ENCODE measurements at regions not wholly inside any gene's neighbourhood (a gene's known extent, or its start where the extent isn't known, plus 50 kb on each side); places are given as distances from the start of the nearest gene placed in this dataset.

- no peaks in the 10 kb centered on the region for H3K9me3 ChIP-seq (replicated peaks in 1 of 2; ENCODE audit: control insufficient read depth in 1 of 2, insufficient read depth in 1 of 2, low read length in 2 of 2)
- no peaks in the 10 kb centered on the region for H3K4me1 ChIP-seq (ENCODE audit: control insufficient read depth in 1 of 2, insufficient read depth in 2 of 2, low read length in 2 of 2)
- Mint-ChIP-seq H3K36me3 (no peaks in the 10 kb centered on the region), H3K4me3 (no peak overlapping the region), H3K27me3 (ENCODE audit: low read depth in 3 of 3) (no peaks in the 10 kb centered on the region), H3K4me1 (no peaks in the 10 kb centered on the region), H3K9me3 (peaks cover 0 to 5% (median 0%) of the 10 kb centered on the region in 7 donors), H3K27ac (no peak overlapping the region)
- 94% methylated on average over 3 of the region's 10 CpGs for WGBS (ENCODE audit: insufficient coverage)
- TF ChIP-seq CTCF (IDR thresholded peaks at IDR 0.05) = no peak
- no peaks in the 10 kb centered on the region for H4K20me1 ChIP-seq (ENCODE audit: insufficient read depth, low read length)
- H3K79me2 ChIP-seq (ENCODE audit: insufficient read depth, low read length) = no peaks in the 10 kb centered on the region
- DNase-seq = no peak
- H3K4me3 ChIP-seq (replicated peaks in 1 of 3; ENCODE audit: low read depth in 2 of 3, low read length in 3 of 3) = no peak overlapping the region
- no peaks in the 10 kb centered on the region for H3K27me3 ChIP-seq (ENCODE audit: control insufficient read depth in 2 of 2, insufficient read depth in 2 of 2, low read length in 2 of 2)
- H3K27ac ChIP-seq (ENCODE audit: low read depth in 1 of 2, low read length in 2 of 2) = no peak overlapping the region
- no peak overlapping the region for H3K4me2 ChIP-seq (replicated peaks; ENCODE audit: extremely low read depth, low read length, poor library complexity, severe bottlenecking)
- H2AFZ ChIP-seq (ENCODE audit: insufficient read depth, low read depth, low read length, poor library complexity, severe bottlenecking) = no peak overlapping the region
- intact Hi-C loops (cut with micrococcal nuclease) = no loop called here
- H3K36me3 ChIP-seq (replicated peaks in 1 of 2; ENCODE audit: control insufficient read depth in 1 of 2, insufficient read depth in 2 of 2, low read length in 2 of 2) = no peaks in the 10 kb centered on the region
- no peak overlapping the region for H3K9ac ChIP-seq (ENCODE audit: insufficient read depth, low read length, poor library complexity, severe bottlenecking)
These were observed 196.0 kb downstream of the CALCRL start for GRCh38 chr2:187252063-187252462.

GRCh38 chr2:187250137-187250536 is 197.9 kb downstream of the CALCRL start:
- no peaks in the 10 kb centered on the region for H3K36me3 Mint-ChIP-seq
- TF ChIP-seq CTCF (IDR thresholded peaks at IDR 0.05) = no peak

More at GRCh38 chr2:187250137-187250536, 197.9 kb downstream of the CALCRL start:
- Mint-ChIP-seq H3K4me1 (no peaks in the 10 kb centered on the region), H3K9me3 (peaks cover 0 to 5% (median 1%) of the 10 kb centered on the region in 7 donors), H3K4me3 (no peak overlapping the region), H3K27ac (no peak overlapping the region), H3K27me3 (ENCODE audit: low read depth in 3 of 3) (no peaks in the 10 kb centered on the region)
- no peaks in the 10 kb centered on the region for H3K4me1 ChIP-seq (ENCODE audit: control insufficient read depth in 1 of 2, insufficient read depth in 2 of 2, low read length in 2 of 2)
- no peak overlapping the region for H3K27ac ChIP-seq (ENCODE audit: low read depth in 1 of 2, low read length in 2 of 2)
- no peak overlapping the region for H3K4me2 ChIP-seq (replicated peaks; ENCODE audit: extremely low read depth, low read length, poor library complexity, severe bottlenecking)
- no peak overlapping the region for H3K4me3 ChIP-seq (replicated peaks in 1 of 3; ENCODE audit: low read depth in 2 of 3, low read length in 3 of 3)
- no peaks in the 10 kb centered on the region for H3K9me3 ChIP-seq (replicated peaks in 1 of 2; ENCODE audit: control insufficient read depth in 1 of 2, insufficient read depth in 1 of 2, low read length in 2 of 2)
- H3K36me3 ChIP-seq (replicated peaks in 1 of 2; ENCODE audit: control insufficient read depth in 1 of 2, insufficient read depth in 2 of 2, low read length in 2 of 2) = no peaks in the 10 kb centered on the region
- H2AFZ ChIP-seq (ENCODE audit: insufficient read depth, low read depth, low read length, poor library complexity, severe bottlenecking) = no peak overlapping the region
- H4K20me1 ChIP-seq (ENCODE audit: insufficient read depth, low read length) = no peaks in the 10 kb centered on the region
- H3K9ac ChIP-seq (ENCODE audit: insufficient read depth, low read length, poor library complexity, severe bottlenecking) = no peak overlapping the region
- no peak for DNase-seq
- no peaks in the 10 kb centered on the region for H3K27me3 ChIP-seq (ENCODE audit: control insufficient read depth in 2 of 2, insufficient read depth in 2 of 2, low read length in 2 of 2)
- intact Hi-C loops (cut with micrococcal nuclease) = no loop called here
- no peaks in the 10 kb centered on the region for H3K79me2 ChIP-seq (ENCODE audit: insufficient read depth, low read length)
